GM10266 (cell line): ENCODE measurements at regions not wholly inside any gene's neighbourhood (a gene's known extent, or its start where the extent isn't known, plus 50 kb on each side); places are given as distances from the start of the nearest gene placed in this dataset.

Experiments used
- DNase-seq: peaks from one replicate; pipeline ENCODE4 v3.0.0; 2012; ENCODE audit errors: extremely low spot score
- CTCF ChIP-seq: IDR thresholded peaks from 2 replicates; pipeline ENCODE4 v1.5.1; 2012; ENCODE audit warnings: mild to moderate bottlenecking, low read depth; ENCODE audit not compliant: control insufficient read depth, insufficient read depth; ENCODE audit errors: missing control alignments

DNA sequence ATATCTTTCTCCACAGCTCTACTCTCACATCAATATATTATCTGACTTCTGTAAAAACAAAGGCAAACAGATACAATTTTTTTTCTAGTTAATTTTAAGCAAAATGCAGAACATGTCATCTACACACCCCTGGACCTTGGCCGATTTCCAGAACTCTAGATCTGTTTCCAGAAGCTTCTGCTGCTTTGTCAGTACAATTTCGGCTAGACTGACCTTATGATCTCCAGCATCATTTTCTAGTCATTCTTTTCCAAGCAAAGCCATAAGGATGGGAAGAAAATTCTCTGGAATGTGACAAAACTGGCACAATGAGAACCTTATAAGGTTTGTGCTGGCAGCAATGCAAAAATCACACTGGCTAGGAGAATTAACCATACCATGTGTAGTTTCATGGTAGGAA lies 132.8 kb upstream of the MPDZ start:
- no peak for TF ChIP-seq CTCF
- DNase-seq, result no peak

- TF ChIP-seq CTCF, result no peak
- DNase-seq, result no peak
Measured at GRCh38 chr9:13411791-13412190, 132.3 kb upstream of the MPDZ start.

DNA sequence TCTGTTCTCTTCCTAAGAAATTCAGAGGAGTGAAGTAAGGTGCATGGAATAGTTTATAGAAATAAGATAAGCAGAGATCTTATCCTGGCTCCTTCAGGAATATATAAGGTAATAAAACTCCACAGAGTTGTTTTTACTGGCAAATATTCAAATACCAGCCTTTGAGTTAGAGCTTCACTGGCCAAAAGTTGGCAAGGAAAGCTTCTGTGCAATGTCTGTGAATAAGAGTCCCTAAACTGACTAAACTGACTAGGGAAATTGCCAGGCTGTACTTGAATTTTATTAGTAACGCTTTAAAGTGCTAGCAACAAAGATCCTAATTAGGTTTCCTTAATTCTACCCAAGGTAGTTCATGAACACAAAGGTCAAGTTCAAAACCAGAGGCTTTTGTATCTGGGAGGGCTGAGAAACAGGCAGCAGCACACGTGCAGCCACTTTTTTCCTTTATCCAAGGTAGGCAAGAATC lies 131.1 kb upstream of the MPDZ start:
- no peak for TF ChIP-seq CTCF
- DNase-seq, result no peak

DNA sequence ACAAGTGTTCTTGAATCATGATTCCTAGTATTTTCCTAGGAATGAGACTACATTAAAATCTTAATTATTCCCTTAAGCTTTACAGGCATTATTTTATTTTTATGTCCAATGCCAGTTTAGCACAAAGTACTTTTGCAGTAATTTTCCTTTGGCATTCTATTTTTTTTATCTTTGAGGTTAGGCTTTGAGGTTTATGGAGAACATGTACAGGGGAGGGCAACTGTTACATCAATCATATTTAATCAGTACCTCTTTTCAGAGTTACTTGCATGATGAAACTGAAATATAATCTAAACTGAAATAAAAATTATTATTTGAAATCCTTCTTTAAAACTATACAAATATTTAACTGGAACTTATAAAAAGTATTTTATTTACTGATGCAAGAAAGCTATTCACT lies 118.2 kb upstream of the MPDZ start:
- TF ChIP-seq CTCF, result no peak
- no peak for DNase-seq

GRCh38 chr9:13397220-13397619 lies 117.7 kb upstream of the MPDZ start:
- DNase-seq, result no peak
- no peak for TF ChIP-seq CTCF

DNA sequence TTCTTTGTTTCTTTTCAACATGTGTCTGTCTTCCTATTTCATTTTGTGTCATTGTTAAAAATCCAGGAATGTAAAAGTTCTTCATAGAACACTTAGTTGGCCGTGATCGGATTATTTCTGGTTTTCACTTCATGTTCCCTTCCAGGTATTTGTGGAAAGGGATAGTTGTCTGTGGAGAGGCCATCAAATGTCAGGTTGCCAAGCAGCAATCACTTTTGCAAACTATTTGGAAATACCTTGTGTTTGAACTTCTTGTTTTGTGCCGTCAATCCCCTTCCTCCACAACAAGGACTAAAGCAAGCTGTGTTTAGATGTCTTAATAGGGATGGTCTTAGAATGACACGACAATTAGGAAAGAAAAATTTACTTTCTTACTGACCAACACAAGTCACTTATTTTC lies 116.9 kb upstream of the MPDZ start:
- TF ChIP-seq CTCF, result no peak
- DNase-seq, result no peak

DNA sequence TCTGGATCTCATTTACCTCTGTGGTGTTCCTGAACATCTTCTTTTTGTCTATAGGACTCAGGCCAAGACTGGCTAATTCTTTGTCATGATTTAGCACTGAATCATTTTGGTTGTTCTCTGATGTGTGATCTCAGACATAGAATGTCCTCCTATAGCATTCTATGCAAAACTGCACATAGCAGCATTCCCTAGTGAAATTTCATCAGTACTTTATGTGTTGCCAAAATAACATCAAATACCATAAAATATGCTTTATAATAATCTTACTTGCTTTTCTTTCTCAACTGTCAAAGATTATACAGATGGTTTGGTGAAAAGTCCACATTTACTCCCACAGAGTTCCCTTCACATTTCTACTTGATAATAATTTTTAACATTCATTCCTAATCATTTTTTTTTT lies 115.7 kb upstream of the MPDZ start:
- TF ChIP-seq CTCF, result no peak
- DNase-seq, result no peak
